ENCODE measurements at regions not wholly inside any gene's neighbourhood (a gene's known extent, or its start where the extent isn't known, plus 50 kb on each side); places are given as distances from the start of the nearest gene placed in this dataset.

- TF ChIP-seq REST (IDR thresholded peaks at IDR 0.05; ENCODE audit: insufficient read depth in 1 of 2, low read depth in 2 of 2, low read length in 2 of 2) (no peak), TAF1 (IDR thresholded peaks at IDR 0.05; ENCODE audit: borderline replicate concordance, insufficient read depth, low read length) (no peak), POLR2AphosphoS5 (IDR thresholded peaks at IDR 0.05; ENCODE audit: low read depth, low read length) (no peak), SIN3A (IDR thresholded peaks at IDR 0.05; ENCODE audit: borderline replicate concordance, insufficient read depth, low read length) (no peak), FOXP2 (optimal IDR thresholded peaks at IDR 0.05; ENCODE audit: borderline replicate concordance, extremely low read depth, extremely low read length, insufficient read depth) (no peak)
These were observed 474.2 kb upstream of the ROBO2 start for GRCh38 chr3:76565496-76566210.
